Endodermal cell (in vitro differentiated cells): ENCODE measurements at regions not wholly inside any gene's neighbourhood (a gene's known extent, or its start where the extent isn't known, plus 50 kb on each side); places are given as distances from the start of the nearest gene placed in this dataset.
A peak's percentile ranks its signal among the peaks of the same experiment; 100 is the strongest.

Experiments
- DNase-seq: peaks from one replicate; pipeline ENCODE4 v3.0.0-alpha.2; 2017
- H3K27ac ChIP-seq: 2 replicates; pipeline ENCODE4 v1.5.1; 2013; ENCODE audit warnings: mild to moderate bottlenecking, low read depth, low read length, moderate library complexity
- H3K27me3 ChIP-seq: 2 replicates; pipeline ENCODE4 v1.6.1; 2013; ENCODE audit warnings: mild to moderate bottlenecking, low read length, moderate library complexity; ENCODE audit not compliant: insufficient read depth, control insufficient read depth, poor library complexity, severe bottlenecking
- H3K36me3 ChIP-seq: 2 replicates; pipeline ENCODE4 v1.7.0; 2013; ENCODE audit warnings: mild to moderate bottlenecking, low read length, moderate library complexity; ENCODE audit not compliant: control insufficient read depth, insufficient read depth
- H3K4me1 ChIP-seq: one replicate; pipeline ENCODE4 v1.7.0; 2013; ENCODE audit warnings: low read length; ENCODE audit not compliant: control insufficient read depth, insufficient read depth
- H3K4me3 ChIP-seq: 2 replicates; pipeline ENCODE4 v1.5.1; 2013; ENCODE audit warnings: mild to moderate bottlenecking, low read length, moderate library complexity
- H3K9ac ChIP-seq: 2 replicates; pipeline ENCODE4 v1.6.1; 2013; ENCODE audit warnings: mild to moderate bottlenecking, low read length, moderate library complexity; ENCODE audit not compliant: poor library complexity, severe bottlenecking; ENCODE audit errors: extremely low read depth
- H3K9me3 ChIP-seq: 2 replicates; pipeline ENCODE4 v1.6.1; 2013; ENCODE audit warnings: mild to moderate bottlenecking, low read length, moderate library complexity; ENCODE audit not compliant: control insufficient read depth
- H3K27ac Mint-ChIP-seq: 2 replicates; pipeline ENCODE4 v1.8.0; 2020; ENCODE audit warnings: mixed read lengths
- H3K27me3 Mint-ChIP-seq: 2 replicates; pipeline ENCODE4 v1.8.0; 2021; ENCODE audit warnings: mild to moderate bottlenecking, mixed read lengths; ENCODE audit not compliant: insufficient read depth
- H3K36me3 Mint-ChIP-seq: 2 replicates; pipeline ENCODE4 v1.8.0; 2020; ENCODE audit warnings: low read depth, mixed read lengths
- H3K4me1 Mint-ChIP-seq: 2 replicates; pipeline ENCODE4 v1.8.0; 2020; ENCODE audit warnings: mixed read lengths
- H3K4me3 Mint-ChIP-seq: 2 replicates; pipeline ENCODE4 v1.8.0; 2020; ENCODE audit warnings: mild to moderate bottlenecking, moderate library complexity, mixed read lengths
- H3K9me3 Mint-ChIP-seq: 2 replicates; pipeline ENCODE4 v1.8.0; 2020; ENCODE audit warnings: mild to moderate bottlenecking, mixed read lengths
- CTCF ChIP-seq: fragments of 200-600 bp; sonication (generic); conservative IDR thresholded peaks from 2 replicates; pipeline ENCODE4 v1.5.0; 2021; ENCODE audit warnings: antibody characterized with exemption, mild to moderate bottlenecking
- WGBS, 2 experiments: methylation state at CpG; one replicate each; pipeline versions ENCODE4 v1.1.5 to v1.1.7; 2013; ENCODE audit warnings: missing lambda C conversion rate in 2 of 2, mixed read lengths in 1 of 2; ENCODE audit not compliant: insufficient coverage in 1 of 2, insufficient read length in 1 of 2; 5-methylcytosine and 5-hydroxymethylcytosine counted together

- Mint-ChIP-seq H3K36me3 (no peaks in the 10 kb centered on the region), H3K4me1 (no peaks in the 10 kb centered on the region), H3K27ac (no peak overlapping the region), H3K27me3 (no peaks in the 10 kb centered on the region), H3K9me3 (peaks cover 12% of the 10 kb centered on the region), H3K4me3 (no peak overlapping the region)
- Histone ChIP-seq H3K27me3 (no peaks in the 10 kb centered on the region), H3K4me3 (no peak overlapping the region), H3K9me3 (no peaks in the 10 kb centered on the region), H3K9ac (no peak overlapping the region), H3K36me3 (no peaks in the 10 kb centered on the region), H3K27ac (no peak overlapping the region), H3K4me1 (no peaks in the 10 kb centered on the region)
- no peak for TF ChIP-seq CTCF
- WGBS, 2 experiments = 94 to 98% methylated on average over 16 to 53 of the region's 53 CpGs
- peak; percentile 42 for DNase-seq
Observed at GRCh38 chr3:82715091-82715856, 953.8 kb upstream of the GBE1 start.

- DNase-seq = peak; percentile 73
- Mint-ChIP-seq H3K9me3 (no peaks in the 10 kb centered on the region), H3K4me1 (peaks cover 3% of the 10 kb centered on the region), H3K27me3 (peaks cover 2% of the 10 kb centered on the region), H3K36me3 (no peaks in the 10 kb centered on the region), H3K27ac (no peak overlapping the region), H3K4me3 (no peak overlapping the region)
- WGBS, 2 experiments = 88 to 100% methylated on average over 1 to 4 of the region's 4 CpGs
- Histone ChIP-seq H3K4me1 (no peaks in the 10 kb centered on the region), H3K36me3 (no peaks in the 10 kb centered on the region), H3K9me3 (no peaks in the 10 kb centered on the region), H3K27ac (no peak overlapping the region), H3K4me3 (no peak overlapping the region), H3K9ac (no peak overlapping the region), H3K27me3 (no peaks in the 10 kb centered on the region)
- TF ChIP-seq CTCF = peak; percentile 66
Observed at GRCh38 chr3:82707035-82707434, 945.6 kb upstream of the GBE1 start.

- Histone ChIP-seq H3K36me3 (no peaks in the 10 kb centered on the region), H3K27ac (no peak overlapping the region), H3K4me3 (no peak overlapping the region), H3K4me1 (no peaks in the 10 kb centered on the region), H3K9ac (no peak overlapping the region), H3K9me3 (no peaks in the 10 kb centered on the region), H3K27me3 (no peaks in the 10 kb centered on the region)
- WGBS, 2 experiments = 90 to 96% methylated on average over 2 to 3 of the region's 3 CpGs
- Mint-ChIP-seq H3K4me1 (peaks cover 5% of the 10 kb centered on the region), H3K36me3 (no peaks in the 10 kb centered on the region), H3K27me3 (no peaks in the 10 kb centered on the region), H3K4me3 (no peak overlapping the region), H3K9me3 (no peaks in the 10 kb centered on the region), H3K27ac (no peak overlapping the region)
- DNase-seq = no peak
- TF ChIP-seq CTCF = no peak
Observed at GRCh38 chr3:82685761-82686160, 924.3 kb upstream of the GBE1 start.
